Prostate gland (tissue), 2 donors: ENCODE measurements at regions not wholly inside any gene's neighbourhood (a gene's known extent, or its start where the extent isn't known, plus 50 kb on each side); places are given as distances from the start of the nearest gene placed in this dataset.

Source experiments
- DNase-seq: peaks from one replicate; pipeline ENCODE4 v3.0.0-alpha.2; 2019; ENCODE audit warnings: low spot score
- H3K27ac ChIP-seq, 2 donors: fragments of 200-600 bp; sonication (generic); 2 replicates each; pipeline ENCODE4 v1.5.1; 2017 to 2019
- H3K27me3 ChIP-seq: fragments of 200-600 bp; sonication (generic); replicated peaks from 2 replicates; pipeline ENCODE4 v1.5.1; 2019; ENCODE audit not compliant: insufficient read depth
- H3K36me3 ChIP-seq, 2 donors: fragments of 200-600 bp; sonication (generic); 1 replicate in 1 of 2; 2 replicates in 1 of 2; pipeline versions ENCODE4 v1.5.1 to v1.8.1; 2017 to 2019
- H3K4me1 ChIP-seq: fragments of 200-600 bp; sonication (generic); replicated peaks from 2 replicates; pipeline ENCODE4 v1.5.1; 2019
- H3K4me3 ChIP-seq, 2 donors: fragments of 200-600 bp; sonication (generic); 2 replicates each; pipeline ENCODE4 v1.5.1; 2017 to 2019
- H3K9me3 ChIP-seq: fragments of 200-600 bp; sonication (generic); 2 replicates; pipeline ENCODE4 v1.5.1; 2017
- POLR2A ChIP-seq: fragments of 450-650 bp; IDR thresholded peaks from one replicate; pipeline ENCODE4 v1.6.1; 2016; ENCODE audit warnings: antibody characterized with exemption, mild to moderate bottlenecking
- POLR2AphosphoS5 ChIP-seq: sonication (generic); formaldehyde crosslinking; IDR thresholded peaks from one replicate; pipeline ENCODE4 v1.6.1; 2017; ENCODE audit warnings: antibody characterized with exemption
- WGBS: methylation state at CpG from one replicate; pipeline ENCODE4 v1.1.5; 2018; 5-methylcytosine and 5-hydroxymethylcytosine counted together
- intact Hi-C: fragments of 100-400 bp; cut with DNase I; formaldehyde crosslinking; loops from one replicate; pipeline ENCODE4 v1.14.2; 2022
- TF ChIP-seq, protein P1 (sequence below), 4 experiments: fragments of 200-600 bp in 2 of 4; fragments of 450-650 bp in 2 of 4; sonication (generic) in 2 of 4; IDR thresholded peaks; 1 replicate in 3 of 4; 2 replicates in 1 of 4; pipeline ENCODE4 v1.5.1; 2016 to 2019; ENCODE audit warnings: antibody characterized with exemption in 4 of 4, mild to moderate bottlenecking in 2 of 4, moderate library complexity in 2 of 4

GRCh38 chr13:55792544-55793193 lies 1348.0 kb upstream of the PRR20A start:
- DNase-seq, result no peak
- TF ChIP-seq POLR2A, result no peak
- TF ChIP-seq POLR2AphosphoS5, result no peak
- TF ChIP-seq, protein P1, sequence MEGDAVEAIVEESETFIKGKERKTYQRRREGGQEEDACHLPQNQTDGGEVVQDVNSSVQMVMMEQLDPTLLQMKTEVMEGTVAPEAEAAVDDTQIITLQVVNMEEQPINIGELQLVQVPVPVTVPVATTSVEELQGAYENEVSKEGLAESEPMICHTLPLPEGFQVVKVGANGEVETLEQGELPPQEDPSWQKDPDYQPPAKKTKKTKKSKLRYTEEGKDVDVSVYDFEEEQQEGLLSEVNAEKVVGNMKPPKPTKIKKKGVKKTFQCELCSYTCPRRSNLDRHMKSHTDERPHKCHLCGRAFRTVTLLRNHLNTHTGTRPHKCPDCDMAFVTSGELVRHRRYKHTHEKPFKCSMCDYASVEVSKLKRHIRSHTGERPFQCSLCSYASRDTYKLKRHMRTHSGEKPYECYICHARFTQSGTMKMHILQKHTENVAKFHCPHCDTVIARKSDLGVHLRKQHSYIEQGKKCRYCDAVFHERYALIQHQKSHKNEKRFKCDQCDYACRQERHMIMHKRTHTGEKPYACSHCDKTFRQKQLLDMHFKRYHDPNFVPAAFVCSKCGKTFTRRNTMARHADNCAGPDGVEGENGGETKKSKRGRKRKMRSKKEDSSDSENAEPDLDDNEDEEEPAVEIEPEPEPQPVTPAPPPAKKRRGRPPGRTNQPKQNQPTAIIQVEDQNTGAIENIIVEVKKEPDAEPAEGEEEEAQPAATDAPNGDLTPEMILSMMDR (IDR thresholded peaks at IDR 0.05), result no peak
- H3K4me1 ChIP-seq, result no peaks in the 10 kb centered on the region
- intact Hi-C loops, result no loop called here
- H3K36me3 ChIP-seq, result no peaks in the 10 kb centered on the region
- 91% methylated on average over 3 of the region's 3 CpGs for WGBS
- no peaks in the 10 kb centered on the region for H3K27me3 ChIP-seq
- H3K9me3 ChIP-seq, result no peaks in the 10 kb centered on the region
- H3K27ac ChIP-seq, result no peak overlapping the region
- H3K4me3 ChIP-seq, result no peak overlapping the region

- TF ChIP-seq POLR2A, result no peak
- TF ChIP-seq, protein P1 (IDR thresholded peaks at IDR 0.05), result no peak
- TF ChIP-seq POLR2AphosphoS5, result no peak
- WGBS, result 59% methylated on average over 7 of the region's 7 CpGs
Measured at GRCh38 chr13:55815458-55816033, 1325.2 kb upstream of the PRR20A start.

GRCh38 chr13:55816976-55817601 lies 1323.6 kb upstream of the PRR20A start:
- DNase-seq, result no peak
- WGBS, result 77% methylated on average over 1 of the region's 1 CpG

More at GRCh38 chr13:55815458-55816033, 1325.2 kb upstream of the PRR20A start:
- H3K27me3 ChIP-seq, result no peaks in the 10 kb centered on the region
- no peaks in the 10 kb centered on the region for H3K36me3 ChIP-seq
- H3K9me3 ChIP-seq, result no peaks in the 10 kb centered on the region
- DNase-seq, result no peak
- no peak overlapping the region for H3K27ac ChIP-seq
- H3K4me3 ChIP-seq, result no peak overlapping the region
- intact Hi-C loops, result no loop called here
- no peaks in the 10 kb centered on the region for H3K4me1 ChIP-seq

GRCh38 chr13:55820817-55821216 lies 1319.9 kb upstream of the PRR20A start:
- intact Hi-C loops, result no loop called here
- TF ChIP-seq POLR2A, result no peak
- TF ChIP-seq, protein P1 (IDR thresholded peaks at IDR 0.05), result no peak
- 77% methylated on average over 2 of the region's 2 CpGs for WGBS
- no peaks in the 10 kb centered on the region for H3K9me3 ChIP-seq
- H3K36me3 ChIP-seq, result no peaks in the 10 kb centered on the region
- no peaks in the 10 kb centered on the region for H3K4me1 ChIP-seq
- H3K4me3 ChIP-seq, result no peak overlapping the region
- no peaks in the 10 kb centered on the region for H3K27me3 ChIP-seq
- H3K27ac ChIP-seq, result no peak overlapping the region
- no peak for DNase-seq

More at GRCh38 chr13:55816976-55817601, 1323.6 kb upstream of the PRR20A start:
- intact Hi-C loops, result no loop called here
- H3K9me3 ChIP-seq, result no peaks in the 10 kb centered on the region
- TF ChIP-seq POLR2AphosphoS5, result no peak
- TF ChIP-seq POLR2A, result no peak
- TF ChIP-seq, protein P1 (IDR thresholded peaks at IDR 0.05), result no peak
- H3K27ac ChIP-seq, result no peak overlapping the region
- no peak overlapping the region for H3K4me3 ChIP-seq
- H3K4me1 ChIP-seq, result no peaks in the 10 kb centered on the region
- H3K36me3 ChIP-seq, result no peaks in the 10 kb centered on the region
- no peaks in the 10 kb centered on the region for H3K27me3 ChIP-seq
